GM10248 (cell line): ENCODE measurements at regions not wholly inside any gene's neighbourhood (a gene's known extent, or its start where the extent isn't known, plus 50 kb on each side); places are given as distances from the start of the nearest gene placed in this dataset.

Experiments
- CTCF ChIA-PET: fragments of 300-600 bp; sonication (Branson Sonifier 250); formaldehyde crosslinking; extraction: SDS; loops from one replicate; lab custom pipeline; 2021; ENCODE audit warnings: antibody characterized with exemption; lab: Yijun Ruan, JAX
- POLR2A ChIA-PET: fragments of 350-650 bp; sonication (Branson Sonifier 250); formaldehyde crosslinking; extraction: SDS; loops from one replicate; lab custom pipeline; 2020; ENCODE audit warnings: antibody characterized with exemption; lab: Yijun Ruan, JAX
- DNase-seq: peaks from one replicate; pipeline ENCODE4 v3.0.0; 2012; ENCODE audit errors: extremely low spot score
- CTCF ChIP-seq: IDR thresholded peaks from 2 replicates; pipeline ENCODE4 v1.5.1; 2012; ENCODE audit warnings: mild to moderate bottlenecking, low read depth; ENCODE audit errors: extremely low read depth, missing control alignments, control extremely low read depth

DNA sequence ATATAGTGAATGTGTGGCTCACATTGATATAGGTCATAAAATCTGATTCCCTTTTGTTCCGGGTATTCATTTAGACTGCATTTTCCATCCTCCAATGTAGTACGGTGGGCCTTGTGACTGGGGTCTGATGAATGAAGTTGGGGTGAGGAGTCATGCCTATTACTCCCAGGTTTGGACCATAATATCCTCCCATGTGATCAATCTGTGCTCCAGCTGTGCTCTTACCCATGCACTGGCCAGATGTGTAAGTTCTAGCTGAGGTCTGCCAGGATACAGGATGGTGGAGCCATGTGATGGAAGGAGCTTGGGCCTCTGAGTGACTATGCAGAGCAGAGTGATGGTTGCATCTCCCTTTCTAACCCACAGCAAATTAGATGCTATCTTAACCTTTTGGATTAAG lies 1034.0 kb upstream of the TMEM132C start:
- DNase-seq: no peak
- no peak for TF ChIP-seq CTCF
- ChIA-PET POLR2A (no interaction called here), CTCF (no interaction called here)

- POLR2A ChIA-PET: no interaction called here
- CTCF ChIA-PET: no interaction called here
- TF ChIP-seq CTCF: no peak
- DNase-seq: no peak
Measured at GRCh38 chr12:127235761-127236160, 1031.2 kb upstream of the TMEM132C start.

DNA sequence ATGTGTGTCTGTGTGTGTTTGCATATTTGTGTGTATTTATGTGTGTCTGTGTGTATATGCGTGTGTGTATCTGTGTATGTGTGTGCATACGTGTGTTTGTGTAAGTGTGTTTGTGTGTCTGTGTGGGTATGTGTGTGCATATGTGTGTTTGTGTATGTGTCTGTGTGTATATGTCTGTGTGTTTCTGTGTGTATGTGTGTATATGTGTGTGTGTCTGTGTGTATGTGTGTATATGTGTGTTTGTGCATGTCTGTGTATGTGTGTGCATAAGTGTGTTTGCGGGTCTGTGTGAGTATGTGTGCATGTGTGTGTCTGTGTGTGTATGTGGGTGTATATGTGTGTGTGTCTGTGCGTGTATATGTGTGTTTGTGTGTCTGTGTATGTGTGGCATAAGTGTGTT lies 1030.5 kb upstream of the TMEM132C start:
- ChIA-PET CTCF (no interaction called here), POLR2A (no interaction called here)
- DNase-seq: no peak
- no peak for TF ChIP-seq CTCF

DNA sequence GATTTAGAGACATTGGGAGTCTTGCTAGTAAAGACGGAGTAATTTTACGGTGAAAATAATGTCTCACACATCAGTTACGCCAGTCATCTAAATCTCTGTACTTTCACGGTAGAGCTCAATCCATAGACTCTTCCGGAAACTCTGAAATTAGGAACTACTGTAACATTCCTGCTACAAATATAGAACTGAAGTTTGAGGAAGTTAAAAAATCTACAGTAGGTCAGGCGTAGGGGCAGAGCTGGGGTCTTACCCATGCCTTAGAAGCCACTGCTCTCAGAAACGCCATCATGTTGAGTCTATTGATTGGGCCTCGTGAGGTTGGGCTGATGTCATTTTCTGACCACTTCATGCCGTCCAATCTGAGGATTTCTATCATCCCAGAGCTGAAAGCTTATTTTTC lies 1029.8 kb upstream of the TMEM132C start:
- no peak for TF ChIP-seq CTCF
- CTCF ChIA-PET: no interaction called here
- DNase-seq: no peak
- POLR2A ChIA-PET: no interaction called here

GRCh38 chr12:127238107-127238506 lies 1028.9 kb upstream of the TMEM132C start:
- DNase-seq: no peak
- TF ChIP-seq CTCF: no peak
- ChIA-PET CTCF (no interaction called here), POLR2A (no interaction called here)

- no peak for TF ChIP-seq CTCF
- ChIA-PET CTCF (interaction anchor here (0.7 to 1.2 kb wide), 4 partner anchors 9 to 42 kb away, joined by 3 to 4 read pairs (median 3); no protein-coding TSS in a partner anchor), POLR2A (no interaction called here)
- no peak for DNase-seq
Measured at GRCh38 chr12:127239781-127240180, 1027.2 kb upstream of the TMEM132C start.
